H9 (cell line): ENCODE measurements at regions not wholly inside any gene's neighbourhood (a gene's known extent, or its start where the extent isn't known, plus 50 kb on each side); places are given as distances from the start of the nearest gene placed in this dataset.

Experiments
- DNase-seq: peaks from one replicate; pipeline ENCODE4 v3.0.0-alpha.2; 2017
- H2AFZ ChIP-seq: one replicate; pipeline ENCODE4 v1.6.1; 2013; ENCODE audit warnings: mild to moderate bottlenecking, low read length, control low read depth, moderate library complexity
- H2AK5ac ChIP-seq: 2 replicates; pipeline ENCODE4 v1.6.1; 2013; ENCODE audit warnings: low read length, control low read depth, mixed read lengths; ENCODE audit not compliant: insufficient read length
- H2BK120ac ChIP-seq: one replicate; pipeline ENCODE4 v1.6.1; 2013; ENCODE audit warnings: low read depth, mild to moderate bottlenecking, low read length, control low read depth, inconsistent platforms; ENCODE audit not compliant: poor library complexity, severe bottlenecking
- H2BK12ac ChIP-seq: 2 replicates; pipeline ENCODE4 v1.6.1; 2013; ENCODE audit warnings: low read length, control low read depth, mixed read lengths, low read depth; ENCODE audit not compliant: insufficient read length
- H2BK15ac ChIP-seq: 2 replicates; pipeline ENCODE4 v1.6.1; 2013; ENCODE audit warnings: low read depth, low read length, control low read depth
- H2BK20ac ChIP-seq: one replicate; pipeline ENCODE4 v1.6.1; 2013; ENCODE audit warnings: low read depth, mild to moderate bottlenecking, low read length, control low read depth, inconsistent platforms; ENCODE audit not compliant: poor library complexity, severe bottlenecking
- H2BK5ac ChIP-seq: 2 replicates; pipeline ENCODE4 v1.6.1; 2013; ENCODE audit warnings: low read length, control low read depth, mixed read lengths; ENCODE audit not compliant: insufficient read length
- H3K14ac ChIP-seq: 2 replicates; pipeline ENCODE4 v1.6.1; 2013; ENCODE audit warnings: low read length, control low read depth; ENCODE audit not compliant: insufficient read depth
- H3K18ac ChIP-seq: 2 replicates; pipeline ENCODE4 v1.6.1; 2013; ENCODE audit warnings: low read depth, mild to moderate bottlenecking, mixed read lengths, low read length, control low read depth; ENCODE audit not compliant: insufficient read length
- H3K23ac ChIP-seq: 2 replicates; pipeline ENCODE4 v1.6.1; 2013; ENCODE audit warnings: low read length, control low read depth, mixed read lengths, low read depth; ENCODE audit not compliant: insufficient read length
- H3K23me2 ChIP-seq: 2 replicates; pipeline ENCODE4 v1.6.1; 2013; ENCODE audit warnings: low read depth, mild to moderate bottlenecking, mixed read lengths, low read length, control low read depth; ENCODE audit not compliant: insufficient read length, poor library complexity, severe bottlenecking
- H3K27ac ChIP-seq: 2 replicates; pipeline ENCODE4 v1.5.1; 2013; ENCODE audit warnings: low read length, control low read depth, mixed read lengths, low read depth; ENCODE audit not compliant: insufficient read length
- H3K27me3 ChIP-seq: 2 replicates; pipeline ENCODE4 v1.6.1; 2013; ENCODE audit warnings: low read length, control low read depth, inconsistent platforms; ENCODE audit not compliant: insufficient read depth
- H3K4ac ChIP-seq: 2 replicates; pipeline ENCODE4 v1.6.1; 2013; ENCODE audit warnings: low read depth, mild to moderate bottlenecking, control low read depth, inconsistent platforms, low read length, moderate library complexity
- H3K4me1 ChIP-seq: 2 replicates; pipeline ENCODE4 v1.6.1; 2013; ENCODE audit warnings: low read length, control low read depth, inconsistent platforms; ENCODE audit not compliant: insufficient read depth
- H3K4me2 ChIP-seq: 2 replicates; pipeline ENCODE4 v1.6.1; 2013; ENCODE audit warnings: low read length, control low read depth, mixed read lengths; ENCODE audit not compliant: insufficient read length, insufficient read depth
- H3K56ac ChIP-seq: 2 replicates; pipeline ENCODE4 v1.6.1; 2013; ENCODE audit warnings: low read depth, mild to moderate bottlenecking, mixed read lengths, low read length, control low read depth; ENCODE audit not compliant: insufficient read length
- H3K79me1 ChIP-seq: 2 replicates; pipeline ENCODE4 v1.6.1; 2013; ENCODE audit warnings: low read depth, mild to moderate bottlenecking, moderate library complexity, low read length, control low read depth, inconsistent platforms; ENCODE audit not compliant: insufficient read depth, poor library complexity, severe bottlenecking
- H3K79me2 ChIP-seq: 2 replicates; pipeline ENCODE4 v1.6.1; 2013; ENCODE audit warnings: low read length, control low read depth, inconsistent platforms; ENCODE audit not compliant: insufficient read depth
- H3K9ac ChIP-seq: 2 replicates; pipeline ENCODE4 v1.6.1; 2013; ENCODE audit warnings: low read length, control low read depth, mixed read lengths; ENCODE audit not compliant: insufficient read length; ENCODE audit errors: extremely low read depth
- H3K9me3 ChIP-seq: one replicate; pipeline ENCODE4 v1.6.1; 2013; ENCODE audit warnings: low read depth, low read length, inconsistent platforms; ENCODE audit not compliant: control insufficient read depth
- H3T11ph ChIP-seq: one replicate; pipeline ENCODE4 v1.6.1; 2013; ENCODE audit warnings: mild to moderate bottlenecking, low read length, control low read depth, inconsistent platforms
- H4K20me1 ChIP-seq: one replicate; pipeline ENCODE4 v1.6.1; 2013; ENCODE audit not compliant: control insufficient read depth, insufficient read length, insufficient read depth
- H4K5ac ChIP-seq: 2 replicates; pipeline ENCODE4 v1.6.1; 2013; ENCODE audit warnings: low read depth, mild to moderate bottlenecking, mixed read lengths, low read length, control low read depth; ENCODE audit not compliant: insufficient read length
- H4K8ac ChIP-seq: replicated peaks from 2 replicates; pipeline ENCODE4 v1.6.1; 2013; ENCODE audit warnings: low read length, control low read depth, mixed read lengths, low read depth; ENCODE audit not compliant: insufficient read length
- H4K91ac ChIP-seq: 2 replicates; pipeline ENCODE4 v1.6.1; 2013; ENCODE audit warnings: low read depth, mild to moderate bottlenecking, moderate library complexity, mixed read lengths, low read length, control low read depth; ENCODE audit not compliant: insufficient read length
- H3K27ac Mint-ChIP-seq, 3 experiments: 2 replicates in 2 of 3; 3 replicates in 1 of 3; pipeline ENCODE4 v1.8.0; 2020 to 2021; ENCODE audit warnings: mixed read lengths in 3 of 3, mild to moderate bottlenecking in 1 of 3, moderate library complexity in 1 of 3
- H3K27me3 Mint-ChIP-seq: 2 replicates; pipeline ENCODE4 v1.8.0; 2021; ENCODE audit warnings: low read depth, mild to moderate bottlenecking, moderate library complexity, mixed read lengths
- H3K36me3 Mint-ChIP-seq, 3 experiments: 2 replicates in 2 of 3; 3 replicates in 1 of 3; pipeline ENCODE4 v1.8.0; 2020 to 2021; ENCODE audit warnings: low read depth in 3 of 3, mixed read lengths in 3 of 3; ENCODE audit not compliant: insufficient read depth in 1 of 3
- H3K4me1 Mint-ChIP-seq, 2 experiments: 2 replicates each; pipeline ENCODE4 v1.8.0; 2020; ENCODE audit warnings: mixed read lengths in 2 of 2
- H3K4me3 Mint-ChIP-seq, 2 experiments: 2 replicates in 1 of 2; 3 replicates in 1 of 2; pipeline ENCODE4 v1.8.0; 2020 to 2021; ENCODE audit warnings: mild to moderate bottlenecking in 2 of 2, mixed read lengths in 2 of 2, moderate library complexity in 1 of 2
- H3K9me3 Mint-ChIP-seq, 2 experiments: 2 replicates in 1 of 2; 3 replicates in 1 of 2; pipeline ENCODE4 v1.8.0; 2020; ENCODE audit warnings: mild to moderate bottlenecking in 2 of 2, mixed read lengths in 2 of 2, moderate library complexity in 1 of 2
- CTCF ChIP-seq: fragments of 200-600 bp; sonication (generic); conservative IDR thresholded peaks from 3 replicates; pipeline ENCODE4 v1.8.0; 2021; ENCODE audit warnings: antibody characterized with exemption, mild to moderate bottlenecking
- WGBS: extraction: QIAGEN DNeasy Blood & Tissue Kit; methylation state at CpG from one replicate; pipeline ENCODE4 v1.1.7; 2013; ENCODE audit warnings: missing lambda C conversion rate, low lambda C conversion rate, mixed read lengths; ENCODE audit not compliant: insufficient read length; ENCODE audit errors: extremely low coverage; 5-methylcytosine and 5-hydroxymethylcytosine counted together

GRCh38 chr6:156562636-156563035, 214.5 kb upstream of the ARID1B start:
- Histone ChIP-seq H3K56ac (no peak overlapping the region), H3K4me1 (no peaks in the 10 kb centered on the region), H3K79me1 (no peaks in the 10 kb centered on the region), H3K27ac (no peak overlapping the region), H2BK12ac (no peak overlapping the region), H4K20me1 (no peaks in the 10 kb centered on the region), H3K4ac (no peak overlapping the region), H3K27me3 (no peaks in the 10 kb centered on the region), H3T11ph (no peak overlapping the region), H2BK120ac (no peak overlapping the region), H3K14ac (no peak overlapping the region), H3K23ac (no peak overlapping the region), H2BK20ac (no peak overlapping the region), H2AK5ac (no peak overlapping the region), H3K23me2 (no peaks in the 10 kb centered on the region), H3K4me2 (no peak overlapping the region), H4K8ac (no peak overlapping the region), H3K9ac (no peak overlapping the region), H4K91ac (no peak overlapping the region), H2BK15ac (no peak overlapping the region), H4K5ac (no peak overlapping the region), H3K9me3 (no peaks in the 10 kb centered on the region), H2BK5ac (no peak overlapping the region), H3K79me2 (no peaks in the 10 kb centered on the region), H3K18ac (no peak overlapping the region), H2AFZ (no peak overlapping the region)
- TF ChIP-seq CTCF: no peak
- Mint-ChIP-seq H3K27me3 (no peaks in the 10 kb centered on the region), H3K36me3 (peaks cover 0 to 12% (median 10%) of the 10 kb centered on the region in 3 experiments; a peak in 6 of 7 replicates), H3K27ac (no peak overlapping the region), H3K9me3 (peaks cover 12 to 14% of the 10 kb centered on the region in 2 experiments), H3K4me1 (peaks cover 5 to 12% of the 10 kb centered on the region in 2 experiments), H3K4me3 (no peak overlapping the region)
- WGBS: no CpG with 5 or more reads among the region's 9 CpGs
- DNase-seq: no peak
